GM21717 (cell line): ENCODE measurements at regions not wholly inside any gene's neighbourhood (a gene's known extent, or its start where the extent isn't known, plus 50 kb on each side); places are given as distances from the start of the nearest gene placed in this dataset.

ENCODE experiments used
- ATAC-seq: cut with Tn5 transposase; IDR thresholded peaks from one replicate; pipeline ENCODE4 v1.9.1; 2021; ENCODE audit warnings: mild to moderate bottlenecking, moderate library complexity; ENCODE audit not compliant: unreplicated experiment

DNA sequence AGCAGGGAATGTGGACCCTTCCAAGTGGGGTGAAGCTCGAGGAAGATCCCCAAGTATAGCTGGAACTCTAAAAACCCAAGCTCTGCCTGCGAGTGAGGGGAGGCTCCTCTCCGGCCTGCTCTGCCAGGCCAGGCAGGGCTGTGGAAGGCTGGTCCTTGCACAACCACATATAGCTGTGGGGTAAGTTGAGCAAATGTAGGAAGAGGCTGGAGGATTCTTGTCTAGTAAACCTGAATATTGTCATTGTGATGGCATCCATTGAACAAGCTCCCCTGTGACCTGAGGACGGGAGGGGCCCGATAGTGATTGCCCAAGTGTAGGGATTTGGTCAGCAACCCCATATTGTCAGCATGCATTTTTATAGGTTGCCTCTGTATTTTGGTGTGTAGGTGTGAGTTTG lies 103.0 kb downstream of the ACKR3 start:
- no peak for ATAC-seq

DNA sequence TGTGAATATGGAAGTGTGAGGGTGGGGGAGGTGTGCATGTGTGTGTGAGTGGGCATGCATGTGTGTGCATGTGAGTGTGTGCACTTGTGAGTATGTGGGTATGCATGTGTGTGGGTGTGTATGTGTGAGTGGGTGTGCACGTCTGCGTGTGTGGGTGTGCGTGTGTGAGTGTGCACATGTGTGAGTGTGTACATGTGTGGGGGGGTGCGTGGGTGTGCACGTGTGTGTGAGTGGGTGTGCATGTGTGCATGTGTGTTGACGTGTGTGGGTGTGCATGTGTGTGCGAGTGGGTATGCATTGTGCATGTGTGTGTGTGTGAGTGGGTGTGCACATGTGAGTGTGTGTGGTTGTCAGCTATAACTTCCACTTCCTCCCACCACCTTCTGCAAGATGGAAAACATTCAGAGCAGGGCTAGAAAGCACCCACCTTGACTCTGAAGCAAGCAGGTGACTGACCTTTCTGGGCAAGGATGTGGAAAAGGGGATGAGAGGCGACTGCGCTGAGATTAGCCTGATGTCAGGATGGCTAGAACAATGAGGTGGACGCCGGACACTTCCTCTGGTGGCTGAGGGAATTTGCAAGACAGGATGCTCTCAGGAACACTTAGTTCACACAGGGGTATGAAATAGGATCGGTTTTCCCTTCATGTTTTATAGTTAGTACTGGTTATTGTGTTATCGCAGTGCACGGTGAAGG lies 103.6 kb downstream of the ACKR3 start:
- ATAC-seq: no peak

DNA sequence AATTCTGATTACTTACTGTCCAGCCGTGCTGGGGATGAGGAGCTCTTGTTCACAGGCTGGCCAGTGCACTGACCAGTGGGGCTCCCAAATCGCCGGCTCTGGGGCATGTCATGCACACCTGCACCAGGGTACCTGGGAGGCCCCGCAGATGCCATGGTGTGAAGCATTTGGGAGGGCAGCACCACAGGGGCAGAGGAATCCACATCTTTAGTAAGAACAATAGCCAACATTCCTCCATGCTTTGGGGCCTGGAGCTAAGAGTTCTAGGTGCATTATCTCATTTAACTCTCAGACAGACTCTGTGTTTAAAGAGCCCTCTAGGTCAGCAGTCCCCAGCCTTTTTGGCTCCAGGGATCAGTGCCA lies 104.2 kb downstream of the ACKR3 start:
- no peak for ATAC-seq

DNA sequence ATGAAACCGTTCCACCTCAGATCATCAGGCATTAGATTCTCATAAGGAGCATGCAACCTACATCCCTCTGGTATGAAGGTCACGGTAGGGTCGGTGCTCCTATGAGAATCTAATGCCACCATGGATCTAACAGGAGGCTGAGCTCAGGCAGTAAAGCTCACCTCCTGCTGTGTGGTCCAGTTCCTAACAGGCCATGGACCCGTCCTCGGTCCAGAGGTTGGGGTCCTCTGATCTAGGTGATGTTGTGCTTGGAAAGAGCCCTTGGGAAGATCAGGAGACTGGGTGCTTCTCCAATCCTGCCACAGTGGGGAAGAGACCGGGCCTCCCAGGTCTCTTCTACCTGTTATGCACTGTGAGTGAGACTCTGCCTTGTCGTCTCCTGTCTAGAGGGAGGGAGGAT lies 104.6 kb downstream of the ACKR3 start:
- ATAC-seq: no peak

DNA sequence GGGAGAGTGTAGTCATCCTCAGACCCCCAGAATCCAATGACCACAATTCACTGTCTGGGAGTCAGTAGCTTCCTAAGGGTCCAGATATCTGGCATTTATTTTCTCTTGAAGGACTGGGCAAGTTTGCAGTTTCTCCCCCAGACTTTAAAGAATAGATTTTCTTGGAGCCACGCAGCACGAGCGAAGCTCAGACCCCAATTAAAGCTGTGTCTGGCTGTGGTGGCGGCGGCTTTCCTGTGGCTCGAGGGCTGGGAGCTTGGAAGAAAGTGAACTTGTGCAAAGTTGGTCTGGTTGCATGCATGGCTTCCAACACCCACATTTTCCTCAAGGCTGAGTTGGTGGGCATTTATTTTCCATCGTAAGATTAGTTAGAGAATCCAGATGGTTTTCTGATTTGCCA lies 105.0 kb downstream of the ACKR3 start:
- no peak for ATAC-seq

DNA sequence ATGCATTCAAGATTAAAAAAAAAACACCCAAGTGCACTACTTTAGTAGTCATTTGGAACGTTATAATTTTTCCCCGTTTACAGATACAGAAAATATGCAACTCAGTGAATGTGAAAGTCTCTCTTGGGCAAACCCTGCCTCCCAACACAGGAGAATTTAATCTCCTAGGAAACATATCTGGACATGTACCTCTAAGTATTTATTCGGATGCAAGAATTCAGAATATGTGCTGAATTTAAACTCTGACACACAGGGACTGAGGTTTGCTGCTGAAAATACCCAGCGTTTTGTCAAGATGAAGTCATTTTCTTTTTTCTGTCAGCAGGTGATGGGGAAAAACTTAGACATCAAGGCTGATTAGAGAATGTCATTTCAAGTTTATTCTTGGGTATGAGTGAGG lies 105.4 kb downstream of the ACKR3 start:
- no peak for ATAC-seq

DNA sequence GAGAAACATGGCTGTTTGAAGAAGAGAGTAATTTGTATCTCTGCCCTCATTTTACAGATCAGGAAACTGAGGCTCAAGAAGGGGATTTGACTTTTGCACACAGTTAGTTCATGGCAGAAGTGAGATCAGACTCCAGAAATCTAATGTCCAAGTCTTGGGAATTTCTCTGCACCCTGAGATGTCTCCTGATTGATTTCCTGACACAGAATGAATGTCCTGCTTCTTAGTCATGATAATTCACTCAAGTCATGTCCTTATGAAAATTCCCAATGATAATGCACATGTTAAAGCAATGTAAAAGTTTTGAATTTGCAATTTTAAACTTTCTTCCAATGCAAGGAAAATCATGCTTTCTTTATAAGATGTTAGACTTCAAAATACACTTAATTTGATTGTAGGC lies 105.9 kb downstream of the ACKR3 start:
- no peak for ATAC-seq

DNA sequence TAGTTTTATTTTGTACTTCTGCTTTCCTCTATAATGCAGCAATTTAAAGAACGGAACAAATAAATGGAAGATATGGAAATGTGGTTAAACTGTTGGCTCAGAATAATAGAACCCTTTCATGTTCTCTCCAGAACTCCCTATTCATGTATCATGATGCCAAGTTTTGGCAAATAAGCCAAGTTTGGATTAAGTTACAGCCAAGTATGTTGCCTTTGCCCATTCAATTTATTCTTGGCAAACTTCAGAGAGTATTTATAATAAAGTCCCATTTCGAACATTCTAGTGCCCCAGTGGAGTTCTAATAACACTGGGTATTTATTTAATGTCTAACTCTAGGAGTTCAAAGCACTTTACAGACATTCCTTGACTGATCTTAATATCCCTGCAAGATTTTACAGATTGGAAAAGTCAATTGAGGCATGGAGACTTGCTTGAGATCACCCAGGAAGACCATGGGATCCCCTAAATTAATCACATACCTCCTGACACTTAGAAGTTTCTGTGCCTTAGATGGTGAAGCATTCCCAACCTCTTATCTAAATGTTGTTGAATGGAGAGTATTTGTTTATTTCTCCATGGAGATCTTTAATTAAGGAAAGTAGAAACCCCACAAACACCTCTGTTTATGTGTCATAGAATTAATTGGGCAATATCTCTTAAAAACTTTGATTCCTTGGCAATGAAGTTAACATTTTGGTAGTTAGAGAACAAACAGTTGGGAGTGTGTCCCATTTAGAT lies 106.7 kb downstream of the ACKR3 start:
- ATAC-seq: no peak

DNA sequence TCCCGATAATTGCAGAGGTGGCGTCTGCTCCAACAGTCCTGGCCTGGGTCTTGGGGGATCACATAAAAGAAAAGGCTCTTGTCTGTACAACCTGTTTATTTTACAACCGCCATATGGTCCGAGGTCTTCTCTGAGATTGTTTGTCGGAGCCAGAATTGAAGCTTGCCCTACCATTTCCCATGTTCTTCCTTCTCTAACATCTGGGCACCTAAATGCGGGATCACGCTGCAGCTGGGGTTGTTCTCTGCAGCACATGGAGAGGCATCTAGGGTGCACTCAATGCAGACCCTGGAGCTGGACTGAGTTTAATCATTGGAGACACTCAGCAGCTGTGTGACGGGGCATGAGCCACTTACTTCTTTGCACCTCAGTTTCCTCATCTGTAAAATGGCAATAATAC lies 107.7 kb downstream of the ACKR3 start:
- no peak for ATAC-seq

DNA sequence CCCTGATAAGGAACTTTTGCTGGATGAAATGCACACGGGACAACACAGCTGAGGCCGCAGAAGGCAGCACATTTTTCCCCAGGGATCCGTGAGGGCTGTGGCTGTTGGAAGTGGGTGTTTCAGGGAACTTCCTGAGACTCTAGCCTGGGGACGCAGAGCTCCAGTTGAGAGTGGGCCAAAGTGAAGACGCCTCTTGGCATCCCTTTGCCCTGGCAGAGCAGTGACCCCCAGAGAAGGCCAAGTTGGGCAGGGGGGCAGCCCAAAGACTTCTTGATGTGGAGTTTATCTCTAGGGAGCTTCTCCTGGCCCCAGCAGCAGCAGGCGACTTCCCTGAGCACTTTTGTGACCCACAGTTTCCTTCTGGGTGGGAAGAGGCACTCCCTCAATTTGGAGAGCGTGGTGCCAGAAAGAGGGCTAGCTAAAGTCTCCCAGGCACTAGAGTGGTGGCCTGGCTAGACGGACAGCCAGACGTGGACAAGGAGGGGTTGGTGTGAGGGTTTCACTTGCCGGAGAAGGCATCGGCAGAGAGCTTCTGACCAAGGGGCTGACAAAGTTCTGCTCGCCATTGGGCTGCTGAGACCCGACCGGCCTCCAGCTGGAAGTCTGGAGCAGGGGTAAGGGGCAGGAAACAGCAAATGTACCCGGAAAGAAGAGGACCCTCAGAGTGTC lies 108.8 kb downstream of the ACKR3 start:
- no peak for ATAC-seq

DNA sequence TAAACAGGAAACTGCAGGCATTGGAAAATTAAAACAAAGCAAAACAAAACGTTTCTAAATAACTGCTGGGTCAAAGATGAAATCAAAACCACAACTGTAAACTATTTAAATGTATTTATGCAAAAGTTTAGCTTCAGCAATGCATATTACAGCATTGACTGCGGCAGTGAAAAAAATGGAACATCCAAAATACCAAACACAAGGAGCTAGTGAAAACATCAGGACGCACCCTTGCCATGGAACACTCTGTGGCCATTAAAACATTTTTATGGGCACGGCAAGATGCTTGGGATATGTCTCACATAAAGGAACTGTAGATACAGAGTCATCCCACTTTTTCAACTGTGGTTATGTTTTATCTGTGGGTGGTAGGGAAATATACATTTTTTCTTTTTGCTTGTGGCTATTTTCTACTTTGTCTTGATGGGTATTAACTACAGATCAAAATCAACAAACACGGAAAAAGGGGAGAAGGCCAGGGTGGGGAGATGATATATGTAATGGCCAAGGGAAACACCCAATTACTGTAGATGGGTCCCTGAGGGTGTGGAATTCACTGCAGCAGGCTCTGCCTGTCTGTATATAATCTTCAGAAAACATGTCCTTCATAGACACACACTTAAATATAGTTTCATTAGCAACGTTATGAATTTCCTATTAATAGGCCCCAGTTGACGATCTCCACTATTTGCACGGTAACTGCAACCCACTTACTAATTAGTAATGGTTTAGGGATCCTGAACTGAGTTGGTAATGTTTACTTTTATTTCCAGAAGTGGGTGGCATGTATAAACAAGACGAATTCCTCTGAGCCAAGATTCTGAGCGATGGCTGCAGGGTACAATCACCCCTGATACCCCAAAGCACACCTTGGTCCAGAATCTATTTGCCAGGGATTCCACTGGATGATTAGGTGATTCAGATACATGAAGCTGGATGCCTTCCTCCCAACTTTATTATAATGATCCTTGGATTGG lies 110.5 kb downstream of the ACKR3 start:
- no peak for ATAC-seq

DNA sequence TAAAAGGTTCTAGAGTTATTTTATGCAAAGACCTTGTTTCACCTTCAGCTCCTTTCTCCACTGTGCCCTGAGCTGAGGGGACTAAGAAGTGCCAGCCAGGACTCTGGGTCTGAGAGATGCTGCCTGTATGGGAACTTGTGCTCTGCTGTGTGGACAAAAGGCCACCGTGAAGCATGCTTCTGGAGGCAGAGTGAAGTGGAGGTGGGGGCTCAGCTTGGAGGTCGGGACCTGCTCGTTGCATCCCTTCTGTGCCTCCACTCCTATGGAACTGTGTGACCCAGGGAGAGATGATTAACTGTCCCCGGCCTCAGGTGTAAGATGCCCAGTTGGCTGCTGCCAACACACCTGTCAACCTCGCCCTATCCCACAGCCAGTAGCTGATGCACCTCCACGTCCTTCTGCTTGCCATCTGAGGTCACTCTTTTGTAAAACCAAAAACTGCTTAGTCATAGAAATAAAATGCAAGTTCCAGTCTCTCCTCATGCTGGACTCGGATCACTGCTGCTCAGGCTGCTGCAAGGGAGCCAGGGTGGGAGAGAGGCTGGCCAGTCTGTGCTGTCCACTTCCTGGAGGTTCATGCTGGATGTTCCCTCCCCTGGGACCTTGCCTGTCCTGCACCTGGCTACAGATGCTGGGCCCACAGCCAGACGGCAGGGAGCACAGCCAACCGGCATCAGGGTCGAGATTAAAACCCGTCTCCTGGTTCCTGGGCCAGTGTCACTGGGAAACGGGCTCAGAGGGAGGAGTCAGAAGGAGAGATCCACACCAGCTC lies 113.2 kb downstream of the ACKR3 start:
- no peak for ATAC-seq

DNA sequence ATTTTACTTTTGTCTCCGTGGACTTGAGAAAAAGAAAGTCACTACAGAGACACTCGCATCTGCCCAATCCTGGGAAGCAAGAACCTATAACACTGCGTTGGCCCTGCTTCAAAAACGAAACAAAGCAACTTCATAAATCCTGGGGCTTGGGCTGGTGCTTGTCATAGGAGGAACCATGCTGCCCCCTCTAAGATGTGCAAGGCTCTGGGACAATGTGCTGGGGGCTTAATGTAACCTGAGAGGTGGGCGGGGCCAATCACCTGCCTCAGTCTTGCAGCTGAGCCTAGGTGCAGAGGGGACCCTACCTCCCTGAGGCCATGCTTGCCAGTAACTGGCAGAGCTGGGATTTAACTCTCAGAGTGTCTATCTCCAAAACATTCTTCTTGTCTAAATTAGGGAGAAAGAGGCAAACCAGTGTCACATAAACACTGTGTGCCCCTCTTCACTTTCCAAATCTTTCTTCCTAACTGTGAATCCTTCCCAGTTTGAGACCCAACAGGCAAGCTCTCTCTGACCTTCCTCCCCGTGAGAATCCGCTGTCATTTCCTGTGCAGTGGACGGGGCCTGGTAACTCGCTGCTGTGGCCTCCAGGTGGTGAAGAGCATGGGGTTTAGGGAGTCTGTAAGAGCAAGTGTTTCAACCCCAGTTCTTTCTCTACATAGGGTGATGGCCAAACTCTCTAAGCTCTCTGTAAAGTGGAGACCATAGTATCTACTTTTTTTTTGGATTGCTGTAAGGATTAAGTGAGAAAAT lies 115.1 kb downstream of the ACKR3 start:
- no peak for ATAC-seq

DNA sequence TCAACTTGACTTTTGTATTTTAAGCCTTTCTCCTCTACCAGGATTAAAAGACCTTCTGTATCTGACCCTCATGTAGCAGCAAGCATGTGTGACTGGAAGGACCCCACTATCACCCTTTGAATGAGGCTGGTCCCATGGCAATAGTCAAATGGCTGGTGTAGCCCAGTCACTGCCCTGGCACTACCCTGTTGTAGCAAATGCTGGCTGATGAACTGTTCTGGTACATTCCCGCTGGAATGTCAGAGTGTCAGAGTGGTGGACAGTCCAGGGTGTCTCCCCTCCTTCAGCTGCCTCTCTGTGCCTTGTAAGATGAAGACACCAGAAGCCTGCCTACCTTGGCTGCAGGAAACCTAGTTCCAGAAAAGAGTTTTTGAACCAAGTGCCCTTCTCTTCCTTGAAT lies 115.7 kb downstream of the ACKR3 start:
- no peak for ATAC-seq

DNA sequence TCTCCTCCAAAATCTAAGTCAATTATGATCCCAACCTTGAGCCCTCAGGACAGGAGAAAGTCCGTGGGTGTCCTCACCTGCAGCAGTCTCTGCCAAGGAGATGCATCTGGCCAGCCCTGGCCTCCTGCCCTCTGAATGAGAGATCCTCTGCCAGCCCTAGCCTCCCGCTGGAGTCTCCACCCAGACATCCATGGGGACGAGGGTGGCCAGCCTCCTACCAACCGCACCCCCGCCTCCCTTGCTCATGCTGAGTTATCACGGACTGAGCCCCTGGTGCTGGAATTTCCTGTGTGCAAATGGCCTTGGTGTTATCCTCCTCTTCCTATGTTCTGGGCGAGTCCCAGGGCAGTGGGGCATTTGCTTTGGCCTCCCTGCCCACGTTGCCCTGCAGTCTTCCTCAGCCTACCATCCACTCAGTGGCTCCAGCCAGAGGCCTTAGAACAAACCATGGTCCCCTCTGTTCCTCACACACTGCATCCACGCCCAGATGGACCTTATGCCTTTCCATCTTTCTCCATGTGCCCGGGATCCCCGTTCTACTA lies 116.4 kb downstream of the ACKR3 start:
- ATAC-seq: no peak

DNA sequence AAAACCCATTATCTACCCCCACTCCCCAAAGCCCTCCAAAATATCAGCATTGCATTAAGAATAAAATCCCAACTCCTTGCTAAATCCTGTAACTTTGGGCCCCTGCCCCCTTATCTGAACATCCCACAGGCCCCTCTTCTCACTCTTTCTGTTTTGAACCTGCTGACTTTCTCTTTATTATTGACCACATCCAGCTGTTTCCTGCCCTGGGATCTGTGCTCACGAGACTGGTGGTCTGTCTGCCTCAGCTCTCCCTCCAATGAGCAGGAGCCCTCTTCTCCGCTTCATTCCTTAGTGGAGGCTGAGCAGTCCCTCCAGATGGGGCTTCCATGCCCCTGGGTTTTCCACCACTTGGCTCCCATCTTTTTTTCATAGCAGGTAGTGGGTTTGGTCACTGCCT lies 116.9 kb downstream of the ACKR3 start:
- ATAC-seq: no peak

DNA sequence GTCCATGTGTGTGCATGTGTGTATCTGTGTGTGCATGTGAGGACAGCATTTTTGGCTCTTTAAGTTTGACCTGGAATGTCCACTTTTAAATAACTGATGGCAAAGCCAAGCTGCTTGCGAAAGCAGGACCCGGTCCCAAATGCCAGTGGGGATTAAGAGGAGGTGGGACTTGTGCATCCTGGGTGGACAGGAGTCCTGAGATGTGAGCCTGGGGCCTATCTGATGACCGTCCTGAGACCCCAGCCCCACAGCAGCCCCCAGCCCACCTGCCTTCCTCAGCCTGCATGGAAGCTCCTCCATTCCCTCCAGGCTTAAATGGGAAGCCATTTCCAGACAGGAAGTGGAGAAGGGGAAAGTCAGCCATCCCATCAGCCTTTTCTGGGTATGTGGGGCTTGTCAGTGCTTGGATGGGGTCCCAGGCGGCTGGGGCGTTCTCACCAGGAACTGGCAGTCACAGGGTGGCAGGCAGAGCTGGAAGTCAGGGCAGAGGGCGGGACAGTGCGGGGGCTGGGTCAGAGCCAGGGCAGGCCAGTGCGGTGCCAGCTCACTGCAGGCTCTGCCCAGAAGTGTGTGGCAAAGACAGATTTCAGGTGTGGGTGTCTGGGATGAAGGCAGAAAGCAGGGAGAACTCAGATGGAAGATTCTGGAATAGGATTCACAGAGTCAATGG lies 117.8 kb downstream of the ACKR3 start:
- no peak for ATAC-seq

DNA sequence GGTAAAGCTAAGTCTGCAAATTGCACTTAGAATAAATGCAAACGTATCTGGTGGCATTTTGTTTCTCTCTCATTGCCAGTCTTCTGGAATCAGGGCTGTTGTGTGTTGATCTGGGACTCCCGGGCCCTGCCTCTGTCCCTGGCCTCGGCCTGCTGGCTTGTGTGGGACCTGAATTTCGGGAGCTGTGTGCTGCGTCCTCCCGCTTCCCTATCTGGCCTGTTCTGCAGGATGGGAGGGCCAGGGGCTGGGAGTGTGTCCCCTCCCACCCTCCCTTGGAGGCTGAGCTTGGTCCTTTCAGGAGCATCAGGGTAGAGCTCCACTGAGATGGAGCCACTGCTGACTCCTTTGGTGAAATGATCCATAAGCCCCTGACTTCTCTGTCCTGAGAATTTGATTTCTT lies 118.5 kb downstream of the ACKR3 start:
- no peak for ATAC-seq
